ENCODE measurements at regions not wholly inside any gene's neighbourhood (a gene's known extent, or its start where the extent isn't known, plus 50 kb on each side); places are given as distances from the start of the nearest gene placed in this dataset.
"Not testable (repeated sequence)": the region's sequence is repeated elsewhere in the genome, so short reads cannot be mapped to it uniquely, and the experiment has no call there.

DNA sequence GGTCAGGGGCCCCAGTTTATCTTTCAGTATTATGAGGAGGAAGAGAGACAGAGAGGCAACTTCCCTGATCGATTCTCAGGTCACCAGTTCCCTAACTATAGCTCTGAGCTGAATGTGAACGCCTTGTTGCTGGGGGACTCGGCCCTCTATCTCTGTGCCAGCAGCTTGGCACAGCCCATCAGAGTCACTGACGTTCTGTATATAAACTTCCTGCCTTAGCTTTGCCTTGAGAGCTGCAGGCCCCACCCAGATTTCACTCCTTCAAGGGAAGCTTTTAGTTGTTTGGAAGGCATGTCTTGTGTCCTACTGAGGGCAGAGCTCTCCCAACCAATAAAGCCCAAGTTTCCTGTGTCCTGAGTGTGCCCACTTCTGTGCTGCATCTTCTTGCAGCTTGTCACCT lies 242.5 kb upstream of the PRSS58 start:
- Mint-ChIP-seq H3K27ac (ENCODE audit: unreplicated experiment) (no peak overlapping the region), H3K9me3 (ENCODE audit: unreplicated experiment) (peaks cover 13% of the 10 kb centered on the region), H3K4me3 (ENCODE audit: unreplicated experiment) (no peak overlapping the region)

DNA sequence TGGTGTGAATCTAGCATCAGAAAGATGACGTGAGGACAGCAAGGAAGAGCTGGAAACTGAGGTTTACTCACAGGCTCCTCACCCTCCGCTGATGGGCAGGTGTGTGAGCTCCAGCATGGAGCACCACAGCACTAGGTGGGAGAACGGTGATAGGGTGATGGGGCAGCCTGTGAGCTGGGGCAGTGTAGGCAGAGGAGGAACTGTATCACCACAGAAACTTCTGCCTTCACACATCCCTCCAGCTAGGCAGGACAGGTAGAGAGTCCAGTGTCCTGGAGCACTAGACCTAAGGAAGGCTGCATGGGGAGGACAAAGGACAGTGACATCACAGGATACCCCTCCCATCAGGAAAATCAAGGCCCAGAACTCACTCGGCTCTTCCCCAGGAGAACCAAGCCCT lies 241.8 kb upstream of the PRSS58 start:
- TF ChIP-seq, protein P1, sequence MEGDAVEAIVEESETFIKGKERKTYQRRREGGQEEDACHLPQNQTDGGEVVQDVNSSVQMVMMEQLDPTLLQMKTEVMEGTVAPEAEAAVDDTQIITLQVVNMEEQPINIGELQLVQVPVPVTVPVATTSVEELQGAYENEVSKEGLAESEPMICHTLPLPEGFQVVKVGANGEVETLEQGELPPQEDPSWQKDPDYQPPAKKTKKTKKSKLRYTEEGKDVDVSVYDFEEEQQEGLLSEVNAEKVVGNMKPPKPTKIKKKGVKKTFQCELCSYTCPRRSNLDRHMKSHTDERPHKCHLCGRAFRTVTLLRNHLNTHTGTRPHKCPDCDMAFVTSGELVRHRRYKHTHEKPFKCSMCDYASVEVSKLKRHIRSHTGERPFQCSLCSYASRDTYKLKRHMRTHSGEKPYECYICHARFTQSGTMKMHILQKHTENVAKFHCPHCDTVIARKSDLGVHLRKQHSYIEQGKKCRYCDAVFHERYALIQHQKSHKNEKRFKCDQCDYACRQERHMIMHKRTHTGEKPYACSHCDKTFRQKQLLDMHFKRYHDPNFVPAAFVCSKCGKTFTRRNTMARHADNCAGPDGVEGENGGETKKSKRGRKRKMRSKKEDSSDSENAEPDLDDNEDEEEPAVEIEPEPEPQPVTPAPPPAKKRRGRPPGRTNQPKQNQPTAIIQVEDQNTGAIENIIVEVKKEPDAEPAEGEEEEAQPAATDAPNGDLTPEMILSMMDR (IDR thresholded peaks at IDR 0.05; ENCODE audit: partially characterized antibody, unreplicated experiment) = no peak
- H3K27ac Mint-ChIP-seq (ENCODE audit: unreplicated experiment) = peak overlapping the region; percentile 88

More for the DNA sequence above, 242.5 kb upstream of the PRSS58 start:
- DNase-seq = no peak
- H3K36me3 Mint-ChIP-seq (ENCODE audit: unreplicated experiment) = no peaks in the 10 kb centered on the region
- peaks cover 62% of the 10 kb centered on the region for H3K4me1 Mint-ChIP-seq (ENCODE audit: low read depth, unreplicated experiment)
- peaks cover 8% of the 10 kb centered on the region for H3K27me3 Mint-ChIP-seq (ENCODE audit: unreplicated experiment)
- TF ChIP-seq, protein P1 (IDR thresholded peaks at IDR 0.05; ENCODE audit: partially characterized antibody, unreplicated experiment) = no peak

DNA sequence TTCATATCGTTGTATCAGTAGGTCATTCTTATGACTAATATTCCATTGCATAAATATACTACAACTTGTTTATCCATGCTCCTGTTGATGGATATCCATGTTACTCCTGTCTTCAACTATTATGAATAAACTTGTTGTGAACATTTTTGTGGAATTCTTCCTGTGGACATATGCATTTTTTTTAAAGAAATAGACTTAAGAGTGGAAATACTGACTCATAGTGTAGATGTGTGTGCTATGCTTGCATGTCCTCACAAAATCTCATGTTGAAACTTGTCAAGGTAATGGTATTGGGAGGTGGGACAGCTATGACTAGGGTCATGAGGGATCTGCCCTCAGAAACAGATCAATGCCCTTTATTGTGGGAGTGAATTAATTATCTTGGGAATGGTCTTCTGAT lies 240.5 kb upstream of the PRSS58 start:
- Mint-ChIP-seq H3K27ac (ENCODE audit: unreplicated experiment) (peak overlapping the region; percentile 86), H3K27me3 (ENCODE audit: unreplicated experiment) (peaks cover 6% of the 10 kb centered on the region), H3K36me3 (ENCODE audit: unreplicated experiment) (no peaks in the 10 kb centered on the region), H3K4me1 (ENCODE audit: low read depth, unreplicated experiment) (peaks cover 45% of the 10 kb centered on the region), H3K9me3 (ENCODE audit: unreplicated experiment) (peaks cover 13% of the 10 kb centered on the region), H3K4me3 (ENCODE audit: unreplicated experiment) (no peak overlapping the region)
- TF ChIP-seq, protein P1 (IDR thresholded peaks at IDR 0.05; ENCODE audit: partially characterized antibody, unreplicated experiment) = no peak
- DNase-seq = no peak

More for the DNA sequence above, 241.8 kb upstream of the PRSS58 start:
- no peak for DNase-seq
- H3K36me3 Mint-ChIP-seq (ENCODE audit: unreplicated experiment) = no peaks in the 10 kb centered on the region
- peaks cover 55% of the 10 kb centered on the region for H3K4me1 Mint-ChIP-seq (ENCODE audit: low read depth, unreplicated experiment)
- peak overlapping the region; percentile 6 for H3K4me3 Mint-ChIP-seq (ENCODE audit: unreplicated experiment)
- H3K9me3 Mint-ChIP-seq (ENCODE audit: unreplicated experiment) = peaks cover 13% of the 10 kb centered on the region
- H3K27me3 Mint-ChIP-seq (ENCODE audit: unreplicated experiment) = peaks cover 6% of the 10 kb centered on the region

DNA sequence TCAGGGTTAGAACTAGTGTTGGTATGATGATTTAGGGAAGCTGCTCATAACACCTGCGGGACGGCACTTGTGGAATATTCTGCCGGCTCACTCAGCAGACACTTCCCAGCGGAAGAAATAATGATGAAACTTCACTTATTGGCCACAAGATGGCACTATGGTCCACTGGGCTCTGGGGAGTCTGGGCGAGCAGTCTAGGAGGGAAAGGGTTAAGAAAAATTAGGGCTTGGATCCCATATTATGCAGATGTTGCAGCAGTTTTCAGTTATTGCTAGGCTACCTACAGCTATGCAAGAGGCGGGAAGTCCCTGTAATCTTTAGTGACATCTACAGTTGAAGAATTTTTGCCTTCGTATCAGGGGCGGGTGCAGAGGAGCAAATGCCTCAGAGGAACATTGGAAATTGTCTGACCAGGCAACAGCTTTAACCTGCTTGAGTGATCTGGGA lies 238.7 kb upstream of the PRSS58 start:
- peaks cover 11% of the 10 kb centered on the region for H3K9me3 Mint-ChIP-seq (ENCODE audit: unreplicated experiment)
- peaks cover 35% of the 10 kb centered on the region for H3K4me1 Mint-ChIP-seq (ENCODE audit: low read depth, unreplicated experiment)
- no peak overlapping the region for H3K4me3 Mint-ChIP-seq (ENCODE audit: unreplicated experiment)
- no peak for DNase-seq
- H3K27me3 Mint-ChIP-seq (ENCODE audit: unreplicated experiment) = peaks cover 2% of the 10 kb centered on the region
- TF ChIP-seq, protein P1 (IDR thresholded peaks at IDR 0.05; ENCODE audit: partially characterized antibody, unreplicated experiment) = peak; percentile 91
- H3K27ac Mint-ChIP-seq (ENCODE audit: unreplicated experiment) = no peak overlapping the region
- H3K36me3 Mint-ChIP-seq (ENCODE audit: unreplicated experiment) = no peaks in the 10 kb centered on the region

DNA sequence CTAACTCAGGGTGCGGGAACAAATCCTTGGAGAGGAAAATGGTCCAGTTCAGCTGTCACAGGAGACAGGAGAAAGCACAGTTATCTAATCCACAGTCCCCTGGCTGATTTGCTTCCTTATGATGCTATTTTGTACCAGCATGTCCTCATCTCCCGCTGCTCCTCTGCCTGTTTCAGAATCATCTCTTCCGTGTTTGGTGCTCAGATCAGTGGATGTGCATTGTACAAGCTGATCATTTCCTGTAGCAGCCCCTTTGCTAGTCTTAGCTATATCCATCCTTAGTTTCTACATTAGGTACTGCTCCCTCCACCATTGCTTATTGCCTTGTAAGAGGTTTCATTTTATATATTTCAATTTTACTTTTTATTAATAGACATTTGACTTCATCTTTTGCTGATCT lies 238.0 kb upstream of the PRSS58 start:
- H3K36me3 Mint-ChIP-seq (ENCODE audit: unreplicated experiment); H3K4me3 Mint-ChIP-seq (ENCODE audit: unreplicated experiment); H3K27me3 Mint-ChIP-seq (ENCODE audit: unreplicated experiment); H3K9me3 Mint-ChIP-seq (ENCODE audit: unreplicated experiment); H3K27ac Mint-ChIP-seq (ENCODE audit: unreplicated experiment); DNase-seq: not testable (repeated sequence)
- H3K4me1 Mint-ChIP-seq (ENCODE audit: low read depth, unreplicated experiment) = peaks cover 32% of the 10 kb centered on the region

DNA sequence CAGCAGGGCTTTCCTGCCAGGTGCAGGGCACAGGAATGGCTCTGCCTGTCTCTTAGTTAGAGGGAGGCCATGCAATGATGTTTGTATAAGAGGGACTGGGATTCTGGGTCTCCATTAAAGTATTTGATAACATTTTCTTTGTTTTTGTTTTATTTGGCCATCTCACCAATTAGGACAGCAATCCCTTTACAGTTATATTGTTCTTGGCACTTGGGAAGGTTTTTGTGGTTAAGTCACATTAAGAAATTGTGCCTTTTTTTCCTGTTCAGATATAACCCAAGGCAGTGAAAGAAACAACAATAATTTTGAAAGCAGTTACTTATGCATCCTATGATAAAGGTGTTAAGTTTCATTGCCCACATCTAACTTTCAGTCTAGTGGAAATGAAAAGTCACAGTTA lies 237.4 kb upstream of the PRSS58 start:
- H3K9me3 Mint-ChIP-seq (ENCODE audit: unreplicated experiment); H3K27ac Mint-ChIP-seq (ENCODE audit: unreplicated experiment); H3K27me3 Mint-ChIP-seq (ENCODE audit: unreplicated experiment); DNase-seq; H3K36me3 Mint-ChIP-seq (ENCODE audit: unreplicated experiment); H3K4me3 Mint-ChIP-seq (ENCODE audit: unreplicated experiment): not testable (repeated sequence)
- peaks cover 28% of the 10 kb centered on the region for H3K4me1 Mint-ChIP-seq (ENCODE audit: low read depth, unreplicated experiment)
